ENCODE measurements at regions not wholly inside any gene's neighbourhood (a gene's known extent, or its start where the extent isn't known, plus 50 kb on each side); places are given as distances from the start of the nearest gene placed in this dataset.

DNA sequence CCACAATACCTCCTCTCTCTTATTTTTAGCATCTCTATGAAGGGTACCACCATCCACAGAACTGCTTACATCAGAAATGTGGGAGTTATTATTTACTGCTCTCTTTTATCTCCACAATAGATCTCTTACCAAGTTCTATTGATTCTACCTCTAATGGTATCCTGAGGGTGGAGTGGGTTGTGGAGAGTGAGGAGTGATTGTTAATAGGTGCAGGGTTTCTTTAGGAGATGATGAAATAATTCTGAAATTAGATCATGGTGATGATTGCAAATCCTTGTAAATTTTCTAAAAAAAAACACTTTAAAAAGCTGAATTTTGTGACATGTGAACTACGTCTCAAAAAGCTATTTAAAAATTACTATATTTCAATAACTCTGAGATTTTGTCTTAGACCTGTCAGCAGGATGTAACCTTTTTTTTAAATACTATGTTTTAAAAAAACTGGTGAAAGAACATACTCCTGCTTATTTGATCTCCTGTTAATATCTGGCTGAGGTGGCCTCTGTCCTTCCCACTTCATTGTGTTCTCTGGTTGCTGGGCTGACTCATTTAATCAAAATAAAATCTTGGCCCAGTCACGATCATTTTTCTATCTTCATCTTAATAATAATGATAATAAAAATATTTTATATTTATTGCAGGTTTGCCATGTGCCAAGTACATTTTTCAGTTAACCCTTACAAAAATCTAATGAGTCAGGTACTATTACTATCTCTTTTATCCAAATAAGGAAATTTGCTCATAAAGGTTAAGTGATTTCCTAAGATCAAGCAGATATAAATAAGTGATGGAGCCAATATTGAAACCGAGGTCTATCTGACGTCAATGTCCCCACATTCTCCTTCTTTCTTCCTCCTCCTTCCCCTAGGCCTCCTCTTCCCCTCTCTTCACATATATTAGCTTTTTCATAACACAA, 73.5 kb downstream of the GLUD2 start:
- TF ChIP-seq, protein P1, sequence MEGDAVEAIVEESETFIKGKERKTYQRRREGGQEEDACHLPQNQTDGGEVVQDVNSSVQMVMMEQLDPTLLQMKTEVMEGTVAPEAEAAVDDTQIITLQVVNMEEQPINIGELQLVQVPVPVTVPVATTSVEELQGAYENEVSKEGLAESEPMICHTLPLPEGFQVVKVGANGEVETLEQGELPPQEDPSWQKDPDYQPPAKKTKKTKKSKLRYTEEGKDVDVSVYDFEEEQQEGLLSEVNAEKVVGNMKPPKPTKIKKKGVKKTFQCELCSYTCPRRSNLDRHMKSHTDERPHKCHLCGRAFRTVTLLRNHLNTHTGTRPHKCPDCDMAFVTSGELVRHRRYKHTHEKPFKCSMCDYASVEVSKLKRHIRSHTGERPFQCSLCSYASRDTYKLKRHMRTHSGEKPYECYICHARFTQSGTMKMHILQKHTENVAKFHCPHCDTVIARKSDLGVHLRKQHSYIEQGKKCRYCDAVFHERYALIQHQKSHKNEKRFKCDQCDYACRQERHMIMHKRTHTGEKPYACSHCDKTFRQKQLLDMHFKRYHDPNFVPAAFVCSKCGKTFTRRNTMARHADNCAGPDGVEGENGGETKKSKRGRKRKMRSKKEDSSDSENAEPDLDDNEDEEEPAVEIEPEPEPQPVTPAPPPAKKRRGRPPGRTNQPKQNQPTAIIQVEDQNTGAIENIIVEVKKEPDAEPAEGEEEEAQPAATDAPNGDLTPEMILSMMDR (IDR thresholded peaks at IDR 0.05; ENCODE audit: low read length, missing control alignments) = no peak
- H3K4me3 ChIP-seq (replicated peaks; ENCODE audit: low read depth, low read length) = no peak overlapping the region
- no peak for DNase-seq (ENCODE audit: low read depth)

DNA sequence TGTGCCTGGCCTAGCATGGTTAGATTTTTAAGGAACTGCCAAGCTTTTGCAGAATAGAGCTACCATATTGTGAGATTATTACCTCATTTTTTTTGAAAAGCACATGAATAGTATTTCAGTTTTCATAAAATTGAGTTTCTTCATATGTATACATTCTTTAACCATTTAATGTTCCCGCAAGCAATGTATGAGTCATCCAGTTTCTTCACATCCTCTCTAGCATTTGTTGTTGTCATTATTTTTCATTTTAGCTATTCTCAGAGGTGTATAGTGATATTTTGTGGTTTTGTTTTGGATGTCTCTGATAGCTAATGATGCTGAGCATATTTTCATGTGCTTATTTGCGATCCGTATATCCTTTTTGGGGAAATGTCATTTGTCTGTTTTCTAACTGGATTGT, 74.9 kb downstream of the GLUD2 start:
- DNase-seq (ENCODE audit: low read depth) = peak; percentile 1
- TF ChIP-seq, protein P1 (IDR thresholded peaks at IDR 0.05; ENCODE audit: low read length, missing control alignments) = no peak
- no peak overlapping the region for H3K4me3 ChIP-seq (replicated peaks; ENCODE audit: low read depth, low read length)

DNA sequence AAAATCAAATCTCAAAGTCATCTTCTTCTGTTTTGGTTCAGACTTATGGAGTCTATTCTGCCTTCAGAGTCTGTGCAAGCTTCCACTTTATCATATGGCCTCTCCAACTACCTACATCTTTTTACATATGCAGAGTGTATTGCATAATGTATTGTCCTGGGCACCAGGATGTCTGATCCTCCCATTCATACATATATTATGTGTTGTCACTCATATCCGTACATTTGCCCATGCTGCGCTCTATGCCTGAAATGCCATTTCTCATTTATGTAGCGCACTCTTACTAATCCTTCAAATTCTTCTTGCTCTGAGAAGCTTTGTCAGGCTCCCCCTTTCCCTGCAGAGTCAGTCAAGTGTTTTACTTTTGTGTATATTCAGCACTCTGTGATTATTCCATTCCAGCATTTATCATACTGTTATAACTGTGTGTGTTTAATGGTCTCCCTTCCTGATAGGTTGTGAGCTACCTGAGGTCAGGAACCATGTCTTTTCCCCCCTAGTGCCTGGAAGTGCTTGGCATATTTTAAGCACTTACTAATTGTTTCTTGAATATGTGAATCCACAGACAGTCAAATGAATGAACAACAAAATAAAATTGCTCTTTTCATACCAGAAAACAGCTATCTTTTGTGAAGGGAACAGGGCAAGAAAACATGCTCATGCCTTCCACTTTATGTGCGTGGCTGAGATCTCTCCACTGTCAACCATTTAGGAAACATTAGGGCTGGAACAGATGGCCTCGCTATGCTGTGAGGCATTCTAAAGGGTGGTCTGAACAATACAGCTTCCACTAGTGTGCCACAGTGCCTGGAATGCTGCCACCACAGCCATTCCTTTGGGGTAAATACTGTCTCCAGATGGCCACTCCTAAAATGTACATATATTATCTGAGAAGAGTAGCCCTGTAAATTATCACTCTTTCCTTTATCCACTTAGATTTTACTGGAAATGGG, 81.8 kb downstream of the GLUD2 start:
- no peak overlapping the region for H3K4me3 ChIP-seq (replicated peaks; ENCODE audit: low read depth, low read length)
- TF ChIP-seq, protein P1 (IDR thresholded peaks at IDR 0.05; ENCODE audit: low read length, missing control alignments) = no peak
- DNase-seq (ENCODE audit: low read depth) = no peak

DNA sequence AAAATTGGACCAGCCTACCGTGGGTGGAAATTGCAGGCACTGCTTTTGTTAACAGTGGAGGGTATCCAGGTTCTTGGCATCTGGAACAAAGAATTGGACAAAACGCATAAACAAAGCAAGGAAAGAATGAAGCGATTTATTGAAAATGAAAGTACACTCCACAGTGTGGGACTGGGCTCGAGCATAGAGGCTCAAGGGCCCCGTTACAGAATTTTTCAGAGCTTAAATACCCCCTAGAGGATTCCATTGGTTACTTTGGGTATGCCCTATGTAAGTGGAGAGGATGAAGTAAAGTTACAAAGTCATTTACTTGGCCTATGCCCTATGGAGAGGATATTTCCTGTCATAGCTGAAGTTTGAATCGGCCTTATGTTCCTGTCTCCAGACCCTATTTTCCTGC, 85.3 kb downstream of the GLUD2 start:
- TF ChIP-seq, protein P1 (IDR thresholded peaks at IDR 0.05; ENCODE audit: low read length, missing control alignments) = no peak
- no peak overlapping the region for H3K4me3 ChIP-seq (replicated peaks; ENCODE audit: low read depth, low read length)
- no peak for DNase-seq (ENCODE audit: low read depth)

DNA sequence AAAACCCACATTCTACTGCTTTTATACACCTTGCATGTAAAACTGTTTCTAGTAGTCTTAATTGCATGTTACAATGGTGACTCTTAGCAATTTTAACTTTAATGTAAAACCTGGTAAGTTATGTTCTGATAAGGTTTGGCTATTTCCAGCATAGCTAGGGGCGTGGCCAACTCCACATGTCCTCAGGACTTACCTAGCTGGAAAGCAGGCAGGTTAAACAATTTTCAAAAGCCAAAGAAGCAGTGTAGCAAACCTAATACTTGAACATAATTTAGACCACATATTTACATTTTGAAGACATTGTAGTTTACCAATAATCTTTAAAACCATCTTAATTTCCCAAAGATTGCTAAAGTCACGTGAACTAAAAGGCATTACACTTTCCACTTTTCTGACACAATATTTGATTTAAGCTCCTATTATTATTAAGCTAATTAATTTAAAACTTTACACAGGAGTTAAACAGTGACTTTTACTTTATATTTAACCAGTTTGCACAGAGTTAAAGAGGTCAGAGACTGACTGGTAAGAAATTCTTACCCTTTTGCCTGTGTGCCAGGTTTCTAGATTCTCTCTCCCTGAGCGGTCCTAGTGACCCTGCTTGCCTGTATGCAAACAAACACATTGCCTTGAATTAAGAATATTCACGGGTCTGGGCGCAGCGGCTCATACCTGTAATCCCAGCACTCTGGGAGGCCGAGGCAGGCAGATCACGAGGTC, 88.2 kb downstream of the GLUD2 start:
- no peak overlapping the region for H3K4me3 ChIP-seq (replicated peaks; ENCODE audit: low read depth, low read length)
- TF ChIP-seq, protein P1 (IDR thresholded peaks at IDR 0.05; ENCODE audit: low read length, missing control alignments) = no peak

DNA sequence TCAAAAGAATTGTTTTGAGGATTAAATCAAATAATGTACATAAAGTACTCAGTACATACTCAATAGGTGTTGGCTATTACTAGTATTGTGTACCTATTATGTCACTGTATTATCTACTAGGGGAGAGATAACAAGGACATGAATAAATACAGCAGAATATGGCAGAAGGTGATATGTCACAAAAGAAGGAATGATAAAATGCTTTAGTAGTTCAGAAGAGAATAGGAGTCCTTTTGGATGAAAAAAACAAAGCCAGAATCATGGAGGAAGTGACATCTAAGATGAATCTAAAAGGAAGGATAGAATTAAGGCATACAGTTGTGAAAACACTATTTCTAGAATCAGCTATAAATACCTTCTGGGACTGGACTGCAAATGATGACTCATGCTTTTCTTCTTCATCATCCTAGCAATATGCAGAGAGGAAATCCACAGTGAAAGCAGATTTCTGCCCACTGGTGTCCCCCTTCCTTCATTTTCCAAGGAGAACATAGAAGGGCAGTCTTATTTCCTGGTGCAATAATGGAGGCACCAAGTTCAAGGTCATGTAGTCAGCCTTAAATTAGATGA, 98.7 kb downstream of the GLUD2 start:
- peak; percentile 20 for DNase-seq (ENCODE audit: low read depth)
- TF ChIP-seq, protein P1 (IDR thresholded peaks at IDR 0.05; ENCODE audit: low read length, missing control alignments) = no peak
- no peak overlapping the region for H3K4me3 ChIP-seq (replicated peaks; ENCODE audit: low read depth, low read length)

More for the DNA sequence above, 88.2 kb downstream of the GLUD2 start:
- no peak for DNase-seq (ENCODE audit: low read depth)

All from fibroblast of pulmonary artery (primary cell).